CD14-positive monocyte (primary cell): ENCODE measurements at regions not wholly inside any gene's neighbourhood (a gene's known extent, or its start where the extent isn't known, plus 50 kb on each side); places are given as distances from the start of the nearest gene placed in this dataset.

ENCODE experiments used
- DNase-seq, 3 donors: peaks; one replicate each; pipeline ENCODE4 v3.0.0-alpha.2; 2011 to 2022
- H2AFZ ChIP-seq: 2 replicates; pipeline ENCODE4 v1.6.0; 2012; ENCODE audit warnings: mild to moderate bottlenecking, low read depth, low read length, inconsistent platforms; ENCODE audit not compliant: insufficient read depth, poor library complexity, severe bottlenecking
- H3K27ac ChIP-seq, 2 donors: 1 replicate in 1 of 2; 2 replicates in 1 of 2; pipeline ENCODE4 v1.5.1; 2012 to 2013; ENCODE audit warnings: low read length in 2 of 2, control low read depth in 1 of 2, inconsistent platforms in 1 of 2, low read depth in 1 of 2, mild to moderate bottlenecking in 1 of 2
- H3K27me3 ChIP-seq, 2 donors: one replicate each; pipeline versions ENCODE4 v1.6.0 to v1.6.1; 2011 to 2013; ENCODE audit warnings: low read length in 2 of 2; ENCODE audit not compliant: control insufficient read depth in 2 of 2, insufficient read depth in 2 of 2
- H3K36me3 ChIP-seq, 2 donors: replicated peaks in 1 of 2; 1 replicate in 1 of 2; 2 replicates in 1 of 2; pipeline versions ENCODE4 v1.5.1 to v1.6.1; 2012 to 2013; ENCODE audit warnings: low read length in 2 of 2, control low read depth in 1 of 2, inconsistent platforms in 1 of 2, mild to moderate bottlenecking in 1 of 2; ENCODE audit not compliant: insufficient read depth in 2 of 2, control insufficient read depth in 1 of 2
- H3K4me1 ChIP-seq, 2 donors: 1 replicate in 1 of 2; 2 replicates in 1 of 2; pipeline versions ENCODE4 v1.5.1 to v1.6.1; 2012 to 2013; ENCODE audit warnings: low read length in 2 of 2, control low read depth in 1 of 2, inconsistent platforms in 1 of 2, mild to moderate bottlenecking in 1 of 2, moderate library complexity in 1 of 2; ENCODE audit not compliant: insufficient read depth in 2 of 2, control insufficient read depth in 1 of 2
- H3K4me2 ChIP-seq: replicated peaks from 2 replicates; pipeline ENCODE3; 2012; ENCODE audit warnings: low read length, moderate library complexity, mild to moderate bottlenecking; ENCODE audit not compliant: poor library complexity, severe bottlenecking; ENCODE audit errors: extremely low read depth
- H3K4me3 ChIP-seq, 3 experiments: fragments of 200-600 bp in 1 of 3; sonication (generic) in 1 of 3; replicated peaks in 1 of 3; 1 replicate in 2 of 3; 2 replicates in 1 of 3; pipeline ENCODE4 v1.5.1; 2011 to 2013; ENCODE audit warnings: low read length in 3 of 3, mild to moderate bottlenecking in 3 of 3, control low read depth in 2 of 3, low read depth in 2 of 3, inconsistent platforms in 1 of 3, moderate library complexity in 1 of 3
- H3K79me2 ChIP-seq: 2 replicates; pipeline ENCODE4 v1.6.0; 2012; ENCODE audit warnings: mild to moderate bottlenecking, control low read depth, inconsistent platforms, low read length, moderate library complexity; ENCODE audit not compliant: insufficient read depth
- H3K9ac ChIP-seq: 2 replicates; pipeline ENCODE4 v1.6.0; 2017; ENCODE audit warnings: low read length, mild to moderate bottlenecking; ENCODE audit not compliant: insufficient read depth, poor library complexity, severe bottlenecking
- H3K9me3 ChIP-seq, 2 donors: replicated peaks in 1 of 2; 1 replicate in 1 of 2; 2 replicates in 1 of 2; pipeline versions ENCODE4 v1.5.1 to v1.6.1; 2012 to 2013; ENCODE audit warnings: low read length in 2 of 2, control low read depth in 1 of 2; ENCODE audit not compliant: control insufficient read depth in 1 of 2, insufficient read depth in 1 of 2
- H4K20me1 ChIP-seq: 2 replicates; pipeline ENCODE4 v1.6.0; 2012; ENCODE audit warnings: mild to moderate bottlenecking, low read length, control low read depth, moderate library complexity; ENCODE audit not compliant: insufficient read depth
- H3K27ac Mint-ChIP-seq, 7 donors: one replicate each; pipeline ENCODE4 v1.8.0; 2020; ENCODE audit warnings: mild to moderate bottlenecking in 7 of 7, mixed read lengths in 7 of 7, moderate library complexity in 6 of 7, inconsistent platforms in 2 of 7
- H3K27me3 Mint-ChIP-seq, 3 donors: one replicate each; pipeline ENCODE4 v1.8.0; 2021 to 2022; ENCODE audit warnings: low read depth in 3 of 3, mild to moderate bottlenecking in 3 of 3, mixed read lengths in 3 of 3, moderate library complexity in 3 of 3, inconsistent platforms in 1 of 3
- H3K36me3 Mint-ChIP-seq, 2 donors: one replicate each; pipeline ENCODE4 v1.8.0; 2020; ENCODE audit warnings: mixed read lengths in 2 of 2, inconsistent platforms in 1 of 2, mild to moderate bottlenecking in 1 of 2
- H3K4me1 Mint-ChIP-seq: one replicate; pipeline ENCODE4 v1.8.0; 2020; ENCODE audit warnings: mild to moderate bottlenecking, mixed read lengths
- H3K4me3 Mint-ChIP-seq, 2 donors: one replicate each; pipeline ENCODE4 v1.8.0; 2020; ENCODE audit warnings: mild to moderate bottlenecking in 2 of 2, mixed read lengths in 2 of 2, moderate library complexity in 1 of 2
- H3K9me3 Mint-ChIP-seq, 7 donors: one replicate each; pipeline ENCODE4 v1.8.0; 2020 to 2022; ENCODE audit warnings: mixed read lengths in 7 of 7, mild to moderate bottlenecking in 6 of 7, moderate library complexity in 6 of 7, inconsistent platforms in 2 of 7
- CTCF ChIP-seq: fragments of 200-600 bp; IDR thresholded peaks from one replicate; pipeline ENCODE4 v1.8.0; 2022; ENCODE audit warnings: antibody characterized with exemption, mild to moderate bottlenecking
- intact Hi-C, 2 donors: fragments of 100-400 bp; cut with micrococcal nuclease; formaldehyde crosslinking; loops; one replicate each; pipeline versions ENCODE4 v1.15.0 to v1.15.1; 2023

- H4K20me1 ChIP-seq: no peaks in the 10 kb centered on the region
- no peaks in the 10 kb centered on the region for H3K79me2 ChIP-seq
- H3K4me3 ChIP-seq: no peak overlapping the region
- no peaks in the 10 kb centered on the region for H3K4me1 ChIP-seq
- TF ChIP-seq CTCF: no peak
- no peak for DNase-seq
- H3K4me3 Mint-ChIP-seq: no peak overlapping the region
- H3K4me2 ChIP-seq: no peak overlapping the region
- no peak overlapping the region for H2AFZ ChIP-seq
- no peaks in the 10 kb centered on the region for H3K27me3 Mint-ChIP-seq
- no peaks in the 10 kb centered on the region for H3K27me3 ChIP-seq
- no peaks in the 10 kb centered on the region for H3K9me3 ChIP-seq
- no peaks in the 10 kb centered on the region for H3K36me3 ChIP-seq
- intact Hi-C loops: no loop called here
- no peak overlapping the region for H3K9ac ChIP-seq
- no peaks in the 10 kb centered on the region for H3K36me3 Mint-ChIP-seq
- no peak overlapping the region for H3K27ac Mint-ChIP-seq
- no peaks in the 10 kb centered on the region for H3K4me1 Mint-ChIP-seq
- H3K27ac ChIP-seq: no peak overlapping the region
- peaks cover 0 to 3% (median 0%) of the 10 kb centered on the region in 7 donors for H3K9me3 Mint-ChIP-seq
These were observed 204.6 kb upstream of the ANO3 start for GRCh38 chr11:26127336-26127735.

GRCh38 chr11:26131406-26131805, 200.5 kb upstream of the ANO3 start:
- Mint-ChIP-seq H3K4me1 (no peaks in the 10 kb centered on the region), H3K27me3 (no peaks in the 10 kb centered on the region), H3K36me3 (no peaks in the 10 kb centered on the region), H3K4me3 (no peak overlapping the region), H3K27ac (no peak overlapping the region), H3K9me3 (peaks cover 0 to 3% (median 0%) of the 10 kb centered on the region in 7 donors)
- no peak overlapping the region for H3K4me3 ChIP-seq
- H3K4me2 ChIP-seq: no peak overlapping the region
- H3K27ac ChIP-seq: no peak overlapping the region
- TF ChIP-seq CTCF: no peak
- H3K4me1 ChIP-seq: no peaks in the 10 kb centered on the region
- no peaks in the 10 kb centered on the region for H3K36me3 ChIP-seq
- H4K20me1 ChIP-seq: no peaks in the 10 kb centered on the region
- intact Hi-C loops: no loop called here
- no peak overlapping the region for H2AFZ ChIP-seq
- H3K9me3 ChIP-seq: no peaks in the 10 kb centered on the region
- no peak overlapping the region for H3K9ac ChIP-seq
- no peak for DNase-seq
- no peaks in the 10 kb centered on the region for H3K79me2 ChIP-seq
- no peaks in the 10 kb centered on the region for H3K27me3 ChIP-seq
